AG04449 (cell line): ENCODE measurements at regions not wholly inside any gene's neighbourhood (a gene's known extent, or its start where the extent isn't known, plus 50 kb on each side); places are given as distances from the start of the nearest gene placed in this dataset.
A peak's percentile ranks its signal among the peaks of the same experiment; 100 is the strongest.

ENCODE experiments used
- CTCF ChIA-PET: fragments of 350-600 bp; formaldehyde crosslinking; extraction: SDS; loops from one replicate; lab custom pipeline; 2021; ENCODE audit warnings: antibody characterized with exemption; lab: Yijun Ruan, JAX
- POLR2A ChIA-PET: fragments of 400-600, 350-600 bp; formaldehyde crosslinking; extraction: SDS; loops from one replicate; lab custom pipeline; 2020; ENCODE audit warnings: antibody characterized with exemption, inconsistent platforms; lab: Yijun Ruan, JAX
- DNase-seq: peaks from one replicate; pipeline ENCODE4 v3.0.0-alpha.2; 2010; ENCODE audit warnings: low read depth, low spot score
- H3K4me3 ChIP-seq: 2 replicates; pipeline ENCODE4 v1.5.1; 2011; ENCODE audit warnings: low read depth, mild to moderate bottlenecking, control low read depth, low read length
- TF ChIP-seq, protein P1 (sequence below): IDR thresholded peaks from one replicate; pipeline ENCODE4 v1.5.1; 2011; ENCODE audit warnings: mild to moderate bottlenecking, moderate library complexity, low read length, control low read depth, inconsistent platforms; ENCODE audit not compliant: insufficient read depth; ENCODE audit errors: missing control alignments

DNA sequence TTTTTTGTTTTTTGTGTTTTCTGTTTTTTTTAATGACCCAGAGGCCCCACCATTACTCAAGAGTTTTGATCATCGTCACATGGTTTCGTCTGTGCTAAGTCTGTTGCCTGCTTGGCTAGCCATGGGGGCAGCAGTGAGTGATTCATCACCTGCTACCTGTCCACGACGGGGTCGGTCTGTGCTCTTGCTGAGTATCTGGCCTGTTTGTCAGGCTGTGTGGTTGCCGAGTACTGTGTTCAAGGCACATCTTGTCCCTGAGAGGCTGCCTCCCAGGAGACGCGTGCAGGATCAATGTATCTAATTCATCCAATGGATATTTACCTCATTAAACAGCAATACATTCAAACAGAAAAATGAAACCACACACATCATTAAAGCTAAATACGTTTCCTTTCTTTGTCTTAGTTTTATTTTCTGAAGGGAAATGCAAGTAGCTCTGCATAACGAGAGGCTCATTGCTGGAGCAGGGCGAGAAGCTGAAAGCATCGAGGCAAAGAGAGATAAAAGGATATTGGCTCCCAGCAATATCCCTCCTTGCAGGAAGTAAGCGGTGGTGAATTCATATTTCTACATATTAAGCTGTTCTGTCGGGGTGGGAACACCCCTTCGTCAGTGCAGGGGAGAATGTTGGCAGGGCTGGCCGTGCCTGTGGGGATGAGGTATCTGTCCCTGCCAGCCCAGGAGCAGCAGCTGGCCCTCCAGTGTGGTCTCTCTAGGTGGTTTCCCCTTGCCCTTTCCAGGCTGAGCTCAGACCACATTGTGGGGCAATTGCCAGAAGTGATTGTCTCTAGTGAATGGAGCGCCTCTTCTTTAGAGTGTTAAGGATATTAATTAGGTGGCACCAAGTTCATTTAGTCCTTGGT is 166.2 kb upstream of the ASIC2 start:
- POLR2A ChIA-PET = no interaction called here
- CTCF ChIA-PET = no interaction called here
- TF ChIP-seq, protein P1, sequence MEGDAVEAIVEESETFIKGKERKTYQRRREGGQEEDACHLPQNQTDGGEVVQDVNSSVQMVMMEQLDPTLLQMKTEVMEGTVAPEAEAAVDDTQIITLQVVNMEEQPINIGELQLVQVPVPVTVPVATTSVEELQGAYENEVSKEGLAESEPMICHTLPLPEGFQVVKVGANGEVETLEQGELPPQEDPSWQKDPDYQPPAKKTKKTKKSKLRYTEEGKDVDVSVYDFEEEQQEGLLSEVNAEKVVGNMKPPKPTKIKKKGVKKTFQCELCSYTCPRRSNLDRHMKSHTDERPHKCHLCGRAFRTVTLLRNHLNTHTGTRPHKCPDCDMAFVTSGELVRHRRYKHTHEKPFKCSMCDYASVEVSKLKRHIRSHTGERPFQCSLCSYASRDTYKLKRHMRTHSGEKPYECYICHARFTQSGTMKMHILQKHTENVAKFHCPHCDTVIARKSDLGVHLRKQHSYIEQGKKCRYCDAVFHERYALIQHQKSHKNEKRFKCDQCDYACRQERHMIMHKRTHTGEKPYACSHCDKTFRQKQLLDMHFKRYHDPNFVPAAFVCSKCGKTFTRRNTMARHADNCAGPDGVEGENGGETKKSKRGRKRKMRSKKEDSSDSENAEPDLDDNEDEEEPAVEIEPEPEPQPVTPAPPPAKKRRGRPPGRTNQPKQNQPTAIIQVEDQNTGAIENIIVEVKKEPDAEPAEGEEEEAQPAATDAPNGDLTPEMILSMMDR = no peak
- no peak for DNase-seq
- H3K4me3 ChIP-seq = no peak overlapping the region

GRCh38 chr17:33460781-33461450 is 167.8 kb upstream of the ASIC2 start:
- DNase-seq = no peak
- ChIA-PET CTCF (no interaction called here), POLR2A (no interaction called here)
- no peak overlapping the region for H3K4me3 ChIP-seq
- TF ChIP-seq, protein P1 = no peak

GRCh38 chr17:33463887-33464286 is 170.8 kb upstream of the ASIC2 start:
- TF ChIP-seq, protein P1 = no peak
- CTCF ChIA-PET = no interaction called here
- POLR2A ChIA-PET = no interaction called here

GRCh38 chr17:33464669-33465280 is 171.7 kb upstream of the ASIC2 start:
- ChIA-PET POLR2A (no interaction called here), CTCF (no interaction called here)
- TF ChIP-seq, protein P1 = no peak
- DNase-seq = no peak
- H3K4me3 ChIP-seq = no peak overlapping the region

More at GRCh38 chr17:33463887-33464286, 170.8 kb upstream of the ASIC2 start:
- no peak overlapping the region for H3K4me3 ChIP-seq
- no peak for DNase-seq

DNA sequence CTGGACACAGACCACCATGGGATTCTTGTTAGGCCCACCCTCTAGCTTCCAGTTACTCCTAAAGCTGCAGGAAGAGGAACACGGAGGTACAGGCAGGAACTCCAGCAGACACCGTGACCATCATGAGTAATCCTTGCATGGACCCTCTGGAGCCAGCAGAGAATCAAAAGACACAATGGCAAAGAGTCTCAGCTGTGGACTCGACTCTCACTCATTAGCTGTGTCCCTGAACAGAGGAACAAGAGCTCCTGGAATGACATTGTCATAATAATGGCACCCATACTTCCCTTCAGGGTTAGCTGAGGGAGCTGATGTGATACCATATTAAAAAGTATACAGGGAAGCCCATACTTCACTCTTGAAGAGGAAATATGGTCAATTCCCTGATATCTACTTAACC is 176.3 kb upstream of the ASIC2 start:
- POLR2A ChIA-PET = no interaction called here
- no peak overlapping the region for H3K4me3 ChIP-seq
- CTCF ChIA-PET = no interaction called here
- TF ChIP-seq, protein P1 = no peak
- no peak for DNase-seq

DNA sequence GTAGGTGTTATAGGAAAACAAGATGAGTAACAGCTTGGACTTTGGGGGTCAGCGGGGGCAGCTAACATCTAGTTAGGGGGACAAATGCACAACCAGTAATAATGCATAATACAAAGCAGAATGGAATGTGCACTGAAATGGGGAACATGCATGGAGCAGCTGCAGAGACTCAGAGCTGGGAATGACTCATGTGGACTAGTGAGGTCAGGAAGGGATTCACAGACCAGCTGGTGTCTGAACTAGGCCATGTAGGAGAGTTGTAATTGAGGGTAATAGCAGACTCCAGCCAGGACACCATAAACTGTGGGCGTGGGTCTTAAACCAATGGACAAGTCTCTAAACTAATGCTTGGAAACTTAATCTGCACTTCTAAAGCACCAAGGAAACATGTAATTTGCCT is 176.8 kb upstream of the ASIC2 start:
- CTCF ChIA-PET = no interaction called here
- TF ChIP-seq, protein P1 = no peak
- POLR2A ChIA-PET = no interaction called here
- peak; percentile 55 for DNase-seq
- H3K4me3 ChIP-seq = no peak overlapping the region
